BE2C (cell line): ENCODE measurements at regions not wholly inside any gene's neighbourhood (a gene's known extent, or its start where the extent isn't known, plus 50 kb on each side); places are given as distances from the start of the nearest gene placed in this dataset.

Experiments used
- DNase-seq: peaks from one replicate; pipeline ENCODE4 v3.0.0-alpha.2; 2020
- H3K27me3 ChIP-seq: fragments of 250-450 bp; sonication (Bioruptor Pico); 2 replicates; pipeline ENCODE4 v1.5.1; 2020; ENCODE audit warnings: mild to moderate bottlenecking
- H3K36me3 ChIP-seq: fragments of 250-450 bp; sonication (Bioruptor Pico); 2 replicates; pipeline ENCODE4 v1.5.1; 2020; ENCODE audit warnings: mild to moderate bottlenecking
- H3K4me1 ChIP-seq: fragments of 250-450 bp; sonication (Bioruptor Pico); 2 replicates; pipeline ENCODE4 v1.5.1; 2020
- H3K4me3 ChIP-seq: 2 replicates; pipeline ENCODE4 v1.5.1; 2011; ENCODE audit warnings: low read depth, low read length
- H3K9me3 ChIP-seq: fragments of 250-450 bp; sonication (Bioruptor Pico); 2 replicates; pipeline ENCODE4 v1.5.1; 2020
- TF ChIP-seq, protein P1 (sequence below): IDR thresholded peaks from 2 replicates; pipeline ENCODE4 v1.5.1; 2012; ENCODE audit warnings: mild to moderate bottlenecking, low read depth, low read length

DNA sequence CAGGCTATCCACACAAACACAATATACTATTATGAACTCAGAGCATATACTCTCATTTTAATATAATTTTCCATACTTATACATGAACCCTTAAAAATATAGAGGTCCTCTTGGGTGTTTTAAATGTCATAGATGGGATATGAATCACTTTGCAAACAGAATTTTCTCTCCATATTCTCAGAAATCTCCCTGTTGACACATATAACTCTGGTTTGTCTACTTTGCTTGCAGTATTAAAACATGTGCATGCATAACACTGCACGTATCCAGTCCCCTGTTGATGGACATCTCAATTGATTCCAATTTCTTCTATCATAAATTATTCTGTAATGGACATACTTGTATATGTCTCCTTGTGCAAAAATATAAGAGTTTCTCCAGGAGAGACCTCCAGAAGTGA, 417.5 kb upstream of the TBX3 start:
- TF ChIP-seq, protein P1, sequence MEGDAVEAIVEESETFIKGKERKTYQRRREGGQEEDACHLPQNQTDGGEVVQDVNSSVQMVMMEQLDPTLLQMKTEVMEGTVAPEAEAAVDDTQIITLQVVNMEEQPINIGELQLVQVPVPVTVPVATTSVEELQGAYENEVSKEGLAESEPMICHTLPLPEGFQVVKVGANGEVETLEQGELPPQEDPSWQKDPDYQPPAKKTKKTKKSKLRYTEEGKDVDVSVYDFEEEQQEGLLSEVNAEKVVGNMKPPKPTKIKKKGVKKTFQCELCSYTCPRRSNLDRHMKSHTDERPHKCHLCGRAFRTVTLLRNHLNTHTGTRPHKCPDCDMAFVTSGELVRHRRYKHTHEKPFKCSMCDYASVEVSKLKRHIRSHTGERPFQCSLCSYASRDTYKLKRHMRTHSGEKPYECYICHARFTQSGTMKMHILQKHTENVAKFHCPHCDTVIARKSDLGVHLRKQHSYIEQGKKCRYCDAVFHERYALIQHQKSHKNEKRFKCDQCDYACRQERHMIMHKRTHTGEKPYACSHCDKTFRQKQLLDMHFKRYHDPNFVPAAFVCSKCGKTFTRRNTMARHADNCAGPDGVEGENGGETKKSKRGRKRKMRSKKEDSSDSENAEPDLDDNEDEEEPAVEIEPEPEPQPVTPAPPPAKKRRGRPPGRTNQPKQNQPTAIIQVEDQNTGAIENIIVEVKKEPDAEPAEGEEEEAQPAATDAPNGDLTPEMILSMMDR, result no peak
- no peak overlapping the region for H3K4me3 ChIP-seq
- no peak for DNase-seq
- H3K27me3 ChIP-seq, result no peaks in the 10 kb centered on the region
- no peaks in the 10 kb centered on the region for H3K9me3 ChIP-seq
- no peaks in the 10 kb centered on the region for H3K36me3 ChIP-seq
- peaks cover 13% of the 10 kb centered on the region for H3K4me1 ChIP-seq

DNA sequence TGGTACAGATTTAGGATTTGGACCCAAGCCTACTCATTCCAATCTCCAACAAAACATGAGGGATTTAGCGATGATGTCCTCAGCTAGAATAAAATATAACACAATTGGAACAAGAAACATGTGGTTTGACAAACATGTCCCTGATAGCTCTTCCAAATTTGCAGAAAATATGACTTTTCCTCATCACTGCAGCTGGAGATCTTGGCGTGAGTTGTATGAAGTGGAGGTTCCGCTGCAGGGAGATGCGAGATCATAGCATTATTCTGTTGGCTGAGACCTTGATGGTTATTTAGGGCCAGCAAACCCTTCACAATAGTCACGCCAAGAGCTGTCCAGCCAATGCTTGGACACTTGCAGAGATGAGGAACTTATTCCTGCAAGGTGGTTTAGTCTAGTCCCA, 413.4 kb upstream of the TBX3 start:
- H3K9me3 ChIP-seq, result no peaks in the 10 kb centered on the region
- DNase-seq, result no peak
- no peaks in the 10 kb centered on the region for H3K27me3 ChIP-seq
- no peak overlapping the region for H3K4me3 ChIP-seq
- TF ChIP-seq, protein P1, result no peak
- H3K36me3 ChIP-seq, result no peaks in the 10 kb centered on the region
- H3K4me1 ChIP-seq, result 0 out of 2 replicates have a peak, but pooled peaks cover 2% of the 10 kb centered on the region

DNA sequence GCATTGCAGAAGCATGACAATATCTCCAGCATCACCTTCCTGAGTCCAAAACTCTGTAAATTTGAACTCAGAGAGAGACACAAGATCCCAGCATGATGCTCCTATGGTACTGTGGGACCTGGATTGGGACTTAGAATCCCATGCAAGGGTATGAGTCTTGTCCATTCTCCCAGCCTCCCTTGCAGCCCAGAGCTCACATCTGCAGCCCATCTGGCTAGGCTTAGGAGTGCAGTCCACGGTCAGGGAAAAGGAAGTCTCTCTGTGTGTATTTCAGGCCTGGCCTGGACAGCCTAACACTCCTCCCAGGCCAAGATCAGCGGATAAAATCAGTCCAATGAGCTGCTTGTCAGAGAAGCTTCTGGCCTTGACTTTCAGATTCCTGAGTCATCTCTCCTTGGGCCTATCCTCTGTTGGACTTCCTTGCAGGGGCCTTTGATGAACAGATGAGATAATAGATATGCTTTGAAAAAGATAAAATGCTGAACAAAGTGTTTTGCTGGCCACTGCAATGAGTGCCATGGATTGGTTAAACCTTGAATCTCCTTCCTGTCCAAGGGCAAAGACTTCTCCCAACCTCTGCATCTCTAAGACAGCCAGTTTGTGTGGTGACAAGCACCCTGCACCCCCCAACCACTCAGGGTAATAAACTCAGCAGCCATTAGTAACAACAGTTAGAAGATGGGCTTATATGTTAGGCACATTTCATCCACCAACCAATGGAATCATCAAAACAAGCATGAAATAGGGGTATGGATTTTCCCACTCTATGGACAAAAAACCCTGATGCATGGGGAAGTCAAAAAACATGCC, 412.8 kb upstream of the TBX3 start:
- DNase-seq, result no peak
- H3K4me1 ChIP-seq, result 0 out of 2 replicates have a peak, but pooled peaks cover 2% of the 10 kb centered on the region
- no peaks in the 10 kb centered on the region for H3K36me3 ChIP-seq
- H3K4me3 ChIP-seq, result no peak overlapping the region
- no peaks in the 10 kb centered on the region for H3K9me3 ChIP-seq
- TF ChIP-seq, protein P1, result no peak
- H3K27me3 ChIP-seq, result no peaks in the 10 kb centered on the region

- DNase-seq, result no peak
- Histone ChIP-seq H3K4me1 (0 out of 2 replicates have a peak, but pooled peaks cover 2% of the 10 kb centered on the region), H3K9me3 (no peaks in the 10 kb centered on the region), H3K27me3 (no peaks in the 10 kb centered on the region), H3K4me3 (no peak overlapping the region), H3K36me3 (no peaks in the 10 kb centered on the region)
- TF ChIP-seq, protein P1, result no peak
These were observed 411.2 kb upstream of the TBX3 start for GRCh38 chr12:115095073-115095748.

DNA sequence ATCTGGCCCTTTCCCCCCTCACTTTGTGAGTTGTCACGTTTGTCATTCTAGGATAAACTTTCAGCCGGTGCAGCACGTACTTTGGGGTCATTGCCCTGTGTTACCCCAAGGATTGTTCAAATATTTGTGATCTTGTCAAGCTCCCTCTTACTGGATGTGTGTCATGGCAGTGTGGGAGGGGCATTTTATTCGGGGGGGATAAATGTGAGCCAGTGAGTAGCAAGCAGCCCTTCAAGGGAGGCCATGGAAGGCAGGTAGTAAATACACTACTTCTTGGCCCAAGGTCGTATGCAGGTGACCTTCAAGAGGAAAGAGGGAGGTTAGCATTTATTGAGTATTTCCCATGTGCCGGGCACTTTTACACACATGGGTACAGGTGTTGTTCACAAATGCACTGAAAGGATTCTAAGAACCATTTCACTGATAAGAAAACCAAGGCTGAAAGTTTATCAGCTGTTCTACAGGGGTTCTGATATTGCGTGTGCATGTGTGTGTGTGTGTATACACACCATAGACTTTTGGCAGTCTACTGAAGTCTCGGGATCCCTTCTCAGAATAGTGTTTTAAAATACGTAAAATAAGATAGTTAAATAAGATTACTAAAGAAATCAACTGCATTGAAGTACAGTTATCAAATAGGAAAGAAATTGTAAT, 410.3 kb upstream of the TBX3 start:
- Histone ChIP-seq H3K9me3 (no peaks in the 10 kb centered on the region), H3K4me1 (0 out of 2 replicates have a peak, but pooled peaks cover 2% of the 10 kb centered on the region)

More for the DNA sequence above, 410.3 kb upstream of the TBX3 start:
- H3K27me3 ChIP-seq, result no peaks in the 10 kb centered on the region
- no peak overlapping the region for H3K4me3 ChIP-seq
- no peak for DNase-seq
- TF ChIP-seq, protein P1, result no peak
- H3K36me3 ChIP-seq, result no peaks in the 10 kb centered on the region
